NCI-H2107 treated with DMSO at 0.1 percent for 48 hours (cell line): ENCODE measurements at regions not wholly inside any gene's neighbourhood (a gene's known extent, or its start where the extent isn't known, plus 50 kb on each side); places are given as distances from the start of the nearest gene placed in this dataset.

Experiments used
- DNase-seq: peaks from one replicate; lab custom pipeline; 2025; ENCODE audit not compliant: unreplicated experiment; lab: John Stamatoyannopoulos, UW

GRCh38 chr17:27973258-27974044 lies 69.0 kb upstream of the NLK start:
- DNase-seq: no peak

- DNase-seq: no peak
These were observed 68.4 kb upstream of the NLK start for GRCh38 chr17:27974045-27974436.

DNA sequence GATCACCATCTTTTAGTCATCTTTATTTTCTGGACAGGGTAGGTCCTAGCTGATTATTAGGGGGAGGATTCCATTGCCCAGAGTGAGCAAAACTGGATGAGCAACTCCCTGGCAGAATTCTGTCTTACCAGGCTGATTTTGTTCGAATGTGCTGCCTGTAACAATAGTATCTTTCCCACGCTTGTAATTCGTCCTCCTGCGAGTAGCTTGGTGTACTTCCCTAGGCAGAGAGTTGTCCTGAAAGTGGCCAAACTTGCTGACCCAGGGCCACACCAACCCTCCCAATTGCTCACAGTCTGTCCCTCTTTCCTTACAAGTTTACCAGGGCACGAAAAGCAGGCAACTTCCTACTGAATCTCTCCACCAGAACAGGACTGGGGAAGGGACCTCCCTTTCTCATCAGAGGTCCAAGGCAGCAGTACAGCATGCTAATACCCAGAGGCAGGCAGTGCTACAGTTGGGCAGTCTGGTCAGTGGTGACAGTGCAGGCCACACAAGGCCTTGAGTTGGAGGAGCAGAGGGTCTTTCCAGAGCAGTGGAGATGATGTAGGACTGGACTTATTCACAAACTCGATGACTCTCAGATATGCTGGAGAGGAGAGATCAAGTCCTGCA lies 67.8 kb upstream of the NLK start:
- no peak for DNase-seq

DNA sequence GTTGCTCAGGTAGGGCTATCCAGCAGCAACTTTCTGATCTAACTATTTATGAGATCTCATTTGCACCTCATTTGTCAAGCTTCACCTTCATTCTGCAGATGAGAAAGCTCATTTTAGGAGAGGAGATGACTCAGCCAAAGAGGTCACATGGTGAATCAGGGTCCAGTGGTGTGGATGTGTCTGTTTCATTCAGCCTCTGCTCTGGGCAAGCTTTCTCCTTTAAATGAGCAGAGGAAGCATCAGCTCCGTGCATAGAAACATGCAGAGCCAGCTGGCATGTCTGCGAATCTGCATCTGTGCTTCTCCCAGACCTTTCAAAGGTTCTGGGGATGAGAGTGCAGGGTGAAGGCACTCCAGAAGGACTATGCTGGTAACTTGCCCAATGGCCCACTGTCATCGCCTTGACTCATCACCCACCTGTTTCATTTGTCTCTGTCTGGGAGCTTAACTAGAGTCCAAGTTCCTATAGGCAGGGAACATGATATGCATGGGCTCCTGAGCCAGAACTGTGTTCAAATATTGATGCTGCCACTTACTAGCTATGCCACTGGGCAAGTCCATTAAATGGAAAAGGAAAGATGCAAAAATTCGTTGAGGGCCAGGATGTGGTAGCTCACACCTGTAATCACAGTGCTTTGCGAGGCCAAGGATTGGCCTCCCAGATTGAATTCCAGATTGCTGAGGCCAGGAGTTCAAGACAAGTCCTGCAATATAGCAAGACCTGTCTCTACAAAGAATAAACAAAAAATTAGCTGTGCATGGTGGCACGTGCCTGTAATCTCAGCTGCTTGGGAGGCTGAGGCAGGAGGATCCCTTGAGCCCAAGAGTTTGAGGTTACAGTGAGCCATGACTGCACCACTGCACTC lies 67.1 kb upstream of the NLK start:
- no peak for DNase-seq

DNA sequence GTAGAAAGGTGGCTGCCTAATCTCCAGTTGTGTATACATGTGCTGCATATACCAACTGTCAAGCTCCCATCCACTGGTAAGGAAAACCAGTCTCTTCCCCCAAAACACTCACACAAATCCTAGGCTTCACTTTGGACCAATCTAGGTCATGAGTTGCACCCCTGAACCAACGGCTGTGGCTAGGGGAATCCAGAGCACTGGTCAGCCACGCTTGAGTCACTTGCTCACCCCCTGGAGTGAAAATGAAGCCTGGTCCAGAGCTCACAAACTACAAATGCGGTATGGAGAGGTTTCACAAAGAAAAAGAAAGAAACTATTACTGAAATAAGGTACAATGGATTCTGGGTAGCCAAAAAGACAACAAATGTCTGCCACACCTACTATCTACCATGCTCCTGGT lies 66.1 kb upstream of the NLK start:
- DNase-seq: no peak

DNA sequence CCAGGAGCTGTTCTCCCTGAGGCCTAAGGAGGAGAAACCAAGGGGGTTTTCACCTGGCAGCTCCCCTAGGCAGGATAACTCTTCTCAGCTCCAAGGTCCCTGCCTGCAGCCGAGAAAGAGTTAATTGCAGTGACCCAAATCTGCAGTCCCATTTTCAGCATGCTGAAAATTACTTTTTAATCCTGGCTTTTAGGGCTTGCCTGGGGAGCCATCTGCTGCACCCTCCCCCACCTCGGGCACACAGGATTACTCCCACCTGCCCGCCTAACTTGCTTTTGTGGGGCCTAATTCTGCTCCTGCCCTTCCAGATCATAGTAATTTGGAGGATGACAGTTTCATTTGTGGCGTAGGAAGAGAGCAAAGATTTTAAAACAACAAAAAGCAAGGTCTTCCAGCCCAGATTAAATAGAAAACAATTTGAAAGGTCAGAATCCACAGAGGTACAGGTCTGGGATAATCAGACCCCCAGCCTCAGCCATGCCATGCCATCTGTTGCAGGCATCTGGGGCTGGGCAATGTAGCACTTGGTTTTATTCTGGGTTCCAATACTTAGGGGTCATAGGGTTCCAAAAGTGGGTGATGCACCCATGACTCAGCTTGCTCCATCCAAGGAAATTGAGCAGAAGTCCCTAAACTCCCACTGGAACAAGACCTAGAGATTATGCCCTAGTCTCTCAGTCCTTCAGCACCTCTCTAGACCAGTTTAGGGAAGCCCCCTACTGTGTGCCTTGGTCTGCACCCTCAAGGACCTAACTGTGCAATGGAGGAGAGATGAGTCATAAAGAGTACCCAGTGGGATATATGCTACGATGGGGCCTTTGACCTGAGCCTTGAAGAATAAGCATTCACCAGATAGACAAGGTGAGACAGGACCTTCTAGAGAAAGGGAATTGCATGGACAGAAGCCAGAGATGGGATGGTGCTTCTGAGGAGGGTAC lies 64.5 kb upstream of the NLK start:
- DNase-seq: no peak

GRCh38 chr17:27978689-27979175 lies 63.7 kb upstream of the NLK start:
- DNase-seq: no peak

DNA sequence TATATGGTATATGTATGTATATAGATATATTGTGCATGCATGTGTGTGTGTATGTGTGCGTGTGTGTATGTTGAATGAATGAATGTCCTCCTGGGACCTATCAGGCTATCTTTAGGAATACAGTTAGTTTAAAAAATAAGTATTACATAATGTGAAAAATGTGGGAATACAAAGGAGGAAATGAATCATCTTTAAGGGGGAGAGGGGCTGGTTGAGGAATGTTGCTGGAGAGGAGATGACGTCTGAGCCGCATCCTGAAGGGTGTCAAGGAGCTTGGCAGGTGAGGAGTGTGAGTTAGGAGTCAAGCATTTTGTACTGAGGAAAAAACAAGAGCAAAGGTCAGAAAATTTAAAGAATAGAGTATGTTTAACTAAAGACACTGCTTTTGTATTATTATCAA lies 62.4 kb upstream of the NLK start:
- no peak for DNase-seq

GRCh38 chr17:27981978-27982377 lies 60.5 kb upstream of the NLK start:
- DNase-seq: no peak

DNA sequence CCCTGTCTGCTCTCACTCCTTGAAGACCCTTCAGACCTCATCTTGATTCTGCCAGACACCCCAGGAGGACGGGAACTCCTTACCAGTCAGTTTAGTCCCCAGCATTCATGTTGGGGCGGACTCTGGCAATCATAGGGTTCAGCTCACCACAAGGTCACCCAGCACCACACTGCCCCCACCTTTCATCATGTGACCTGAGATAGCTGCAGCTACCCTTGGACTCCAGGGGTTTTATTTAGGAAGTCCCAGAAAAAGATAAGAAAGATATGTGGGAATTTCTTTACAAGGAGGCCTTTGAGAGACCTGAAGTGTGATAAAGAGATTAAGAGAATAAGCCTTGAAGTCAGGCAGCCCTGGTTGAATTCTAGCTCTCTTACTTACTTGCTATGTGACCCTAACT lies 59.8 kb upstream of the NLK start:
- no peak for DNase-seq

GRCh38 chr17:27983853-27984252 lies 58.6 kb upstream of the NLK start:
- DNase-seq: no peak

DNA sequence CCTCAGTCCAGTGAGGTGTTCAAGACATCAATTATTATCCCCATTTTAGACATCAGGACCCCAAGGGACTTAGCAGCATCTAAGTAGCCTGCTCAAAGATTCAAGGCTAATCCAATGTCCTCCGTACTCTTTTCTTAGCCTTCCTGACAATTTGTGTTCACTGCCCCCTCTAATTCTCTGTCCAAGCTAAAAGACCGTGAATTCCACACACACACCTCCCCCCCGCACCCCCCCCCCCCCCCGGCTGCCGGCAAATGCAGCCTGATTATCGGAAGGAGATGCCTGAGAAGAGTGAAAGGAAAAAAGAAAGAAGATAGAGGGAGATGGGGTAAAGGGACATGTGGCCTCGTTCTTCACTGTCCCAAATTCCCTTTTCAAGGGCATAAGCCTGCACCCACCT lies 58.1 kb upstream of the NLK start:
- DNase-seq: no peak

DNA sequence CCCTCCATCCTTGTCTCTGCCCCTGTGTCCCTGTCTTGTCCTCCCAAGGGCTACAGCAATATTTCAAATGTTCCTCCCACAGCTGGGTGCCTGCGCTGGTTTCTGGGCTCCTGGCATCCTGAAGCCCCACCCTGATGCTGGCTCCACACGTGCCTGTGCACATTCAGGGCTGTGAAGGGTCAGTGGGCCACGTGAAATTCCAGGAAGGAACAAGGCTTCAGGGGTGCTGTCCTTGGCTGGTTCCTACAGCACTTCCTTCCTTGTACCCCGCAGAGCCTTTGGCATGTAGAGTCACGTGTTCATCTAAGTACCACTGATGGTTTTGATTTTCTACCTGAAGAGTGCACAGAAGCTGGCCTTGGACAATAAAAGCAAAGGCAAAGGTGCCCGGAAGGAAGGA lies 57.7 kb upstream of the NLK start:
- DNase-seq: no peak

DNA sequence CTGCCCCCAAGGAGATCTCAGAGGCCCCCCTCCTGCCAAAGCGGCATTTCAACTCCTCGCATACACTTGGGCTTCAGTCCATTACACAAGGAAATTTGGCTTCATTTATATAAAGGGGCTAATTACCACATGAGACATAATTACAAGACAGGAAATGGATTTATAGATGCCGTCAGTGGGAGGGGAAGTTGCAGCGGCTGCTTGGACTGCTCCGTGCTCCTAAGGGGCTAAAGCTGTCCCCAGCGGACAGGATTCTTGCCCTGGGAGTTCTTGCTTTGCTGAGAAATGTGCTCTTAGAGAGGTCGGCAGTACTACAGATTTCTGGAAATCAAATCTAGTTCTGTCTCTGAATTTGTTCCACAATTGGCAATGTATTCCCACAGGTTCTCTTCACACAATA lies 57.2 kb upstream of the NLK start:
- DNase-seq: no peak

DNA sequence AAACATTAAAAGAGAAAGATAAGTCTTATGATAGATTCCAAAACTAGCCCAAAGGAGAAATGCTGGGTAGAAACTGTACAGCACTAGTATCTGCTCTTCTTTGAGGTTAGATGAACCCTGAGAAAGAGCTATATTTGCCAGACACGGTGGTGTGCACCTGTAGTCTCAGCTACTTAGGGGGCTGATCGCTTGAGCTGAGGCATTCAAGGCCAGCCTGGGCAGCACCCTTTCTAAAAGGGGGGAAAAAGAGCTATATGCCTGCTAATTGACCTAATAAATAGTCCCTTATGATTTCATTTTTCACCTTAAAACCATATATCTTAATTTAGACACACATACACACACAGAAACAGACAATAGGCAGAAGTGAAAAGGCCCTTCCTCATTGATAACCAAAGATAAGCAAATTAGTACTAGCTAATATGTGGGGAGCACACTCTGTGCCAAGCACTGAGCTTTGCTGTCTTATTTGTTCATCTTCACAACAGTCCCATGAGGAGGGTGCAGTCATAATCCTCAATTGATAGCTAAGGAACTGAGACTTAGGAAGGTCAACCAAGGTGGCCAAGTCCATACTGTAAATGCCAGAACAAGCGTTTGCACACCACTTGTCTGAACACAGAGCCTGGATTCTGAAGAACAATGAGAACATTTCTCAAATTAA lies 56.6 kb upstream of the NLK start:
- DNase-seq: no peak

GRCh38 chr17:27986805-27987684 lies 55.4 kb upstream of the NLK start:
- DNase-seq: no peak

GRCh38 chr17:27989046-27989445 lies 53.4 kb upstream of the NLK start:
- DNase-seq: no peak

DNA sequence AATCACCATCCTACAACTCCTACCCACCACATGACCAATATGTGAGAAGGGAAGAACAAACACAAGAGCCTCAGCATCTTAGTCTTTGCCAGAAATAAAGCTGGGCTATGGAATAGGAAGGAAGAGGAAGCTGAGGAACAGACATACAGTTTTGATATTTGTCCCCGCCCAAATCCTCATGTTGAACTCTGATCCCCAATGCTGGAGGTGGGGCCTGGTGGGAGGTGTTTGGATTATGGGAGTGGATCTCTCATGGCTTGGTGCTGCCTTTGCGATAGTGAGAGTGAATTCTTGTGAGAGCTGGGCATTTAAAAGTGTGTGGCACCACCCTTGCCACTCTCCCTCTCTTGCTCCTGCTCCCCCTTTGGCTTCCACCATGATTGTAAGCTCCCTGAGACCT lies 52.4 kb upstream of the NLK start:
- no peak for DNase-seq

- no peak for DNase-seq
These were observed 51.5 kb upstream of the NLK start for GRCh38 chr17:27990979-27991378.
